ENCODE measurements at regions not wholly inside any gene's neighbourhood (a gene's known extent, or its start where the extent isn't known, plus 50 kb on each side); places are given as distances from the start of the nearest gene placed in this dataset.
A peak's percentile ranks its signal among the peaks of the same experiment; 100 is the strongest.

- ChIA-PET POLR2A (no interaction called here), CTCF (interaction anchor here (0.5 to 1.5 kb wide), 5 partner anchors 8 to 642 kb away, joined by 3 to 5 read pairs (median 3); no protein-coding TSS in a partner anchor)
- no peak for TF ChIP-seq CTCF (IDR thresholded peaks at IDR 0.05; ENCODE audit: insufficient read depth, low read length, missing control alignments)
Observed at GRCh38 chr15:35723120-35723847, 177.3 kb upstream of the DPH6 start.

GRCh38 chr15:35723852-35724251 is 177.9 kb upstream of the DPH6 start:
- H3K4me3 ChIP-seq (ENCODE audit: low read depth, low read length), result no peak overlapping the region
- ChIA-PET POLR2A (no interaction called here), CTCF (interaction anchor here (0.5 to 1.5 kb wide), 3 partner anchors 28 to 641 kb away, joined by 3 to 5 read pairs (median 3); no protein-coding TSS in a partner anchor)
- no peak for DNase-seq (ENCODE audit: low read depth, low spot score)
- TF ChIP-seq CTCF (IDR thresholded peaks at IDR 0.05; ENCODE audit: insufficient read depth, low read length, missing control alignments), result no peak

More at GRCh38 chr15:35723120-35723847, 177.3 kb upstream of the DPH6 start:
- H3K4me3 ChIP-seq (ENCODE audit: low read depth, low read length), result no peak overlapping the region
- DNase-seq (ENCODE audit: low read depth, low spot score), result no peak

- TF ChIP-seq CTCF (IDR thresholded peaks at IDR 0.05; ENCODE audit: insufficient read depth, low read length, missing control alignments), result no peak
- CTCF ChIA-PET, result interaction anchor here (1.3 kb wide), 1 partner anchor 27 kb away, joined by 3 read pairs; no protein-coding TSS in a partner anchor
Observed at GRCh38 chr15:35724626-35725025, 178.7 kb upstream of the DPH6 start.

GRCh38 chr15:35725353-35725752 is 179.4 kb upstream of the DPH6 start:
- CTCF ChIA-PET, result interaction anchor here (1.3 kb wide), 1 partner anchor 26 kb away, joined by 3 read pairs; no protein-coding TSS in a partner anchor
- DNase-seq (ENCODE audit: low read depth, low spot score), result peak; percentile 58
- H3K4me3 ChIP-seq (ENCODE audit: low read depth, low read length), result no peak overlapping the region
- POLR2A ChIA-PET, result no interaction called here
- TF ChIP-seq CTCF (IDR thresholded peaks at IDR 0.05; ENCODE audit: insufficient read depth, low read length, missing control alignments), result no peak

More at GRCh38 chr15:35724626-35725025, 178.7 kb upstream of the DPH6 start:
- H3K4me3 ChIP-seq (ENCODE audit: low read depth, low read length), result no peak overlapping the region
- DNase-seq (ENCODE audit: low read depth, low spot score), result no peak
- POLR2A ChIA-PET, result no interaction called here

GRCh38 chr15:35727627-35728026 is 181.7 kb upstream of the DPH6 start:
- TF ChIP-seq CTCF (IDR thresholded peaks at IDR 0.05; ENCODE audit: insufficient read depth, low read length, missing control alignments), result no peak
- POLR2A ChIA-PET, result interaction anchor here (0.7 kb wide), 1 partner anchor 1105 kb away, joined by 3 read pairs; no protein-coding TSS in a partner anchor
- no peak for DNase-seq (ENCODE audit: low read depth, low spot score)
- CTCF ChIA-PET, result no interaction called here
- no peak overlapping the region for H3K4me3 ChIP-seq (ENCODE audit: low read depth, low read length)

GRCh38 chr15:35728219-35728940 is 182.4 kb upstream of the DPH6 start:
- ChIA-PET CTCF (no interaction called here), POLR2A (no interaction called here)
- no peak overlapping the region for H3K4me3 ChIP-seq (ENCODE audit: low read depth, low read length)
- DNase-seq (ENCODE audit: low read depth, low spot score), result no peak
- TF ChIP-seq CTCF (IDR thresholded peaks at IDR 0.05; ENCODE audit: insufficient read depth, low read length, missing control alignments), result no peak

Data from AG04449 (cell line).